ENCODE measurements at regions not wholly inside any gene's neighbourhood (a gene's known extent, or its start where the extent isn't known, plus 50 kb on each side); places are given as distances from the start of the nearest gene placed in this dataset.

- DNase-seq (ENCODE audit: low spot score): no peak
Measured at GRCh38 chr4:122671919-122672490, 51.1 kb upstream of the IL21 start.

DNA sequence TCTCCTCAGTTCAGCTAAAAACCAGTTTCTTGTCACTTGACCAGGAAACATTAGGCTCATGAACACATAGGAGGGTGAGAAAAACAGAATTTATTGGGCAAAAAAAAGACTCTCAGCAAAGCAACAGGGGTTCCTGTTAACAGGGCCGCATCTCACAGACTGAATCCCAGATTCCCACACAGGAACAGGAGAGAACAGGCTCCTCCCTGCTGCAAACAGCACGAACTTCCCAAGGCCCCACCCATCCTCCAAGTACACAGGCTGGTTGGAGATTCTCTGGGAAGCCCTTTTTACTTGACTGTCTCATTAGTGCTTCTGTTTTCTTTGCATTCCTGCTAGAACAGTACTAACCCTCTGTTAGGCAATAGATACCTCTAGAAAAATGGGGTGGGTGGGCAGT, 52.4 kb upstream of the IL21 start:
- no peak for DNase-seq (ENCODE audit: low spot score)

GRCh38 chr4:122674371-122674770, 53.5 kb upstream of the IL21 start:
- peak; percentile 9 for DNase-seq (ENCODE audit: low spot score)

GRCh38 chr4:122679317-122679716, 53.2 kb upstream of the BBS12 start:
- DNase-seq (ENCODE audit: low spot score): no peak

- DNase-seq (ENCODE audit: low spot score): no peak
Measured at GRCh38 chr4:122679946-122680345, 52.6 kb upstream of the BBS12 start.

- no peak for DNase-seq (ENCODE audit: low spot score)
Measured at GRCh38 chr4:122681568-122681967, 50.9 kb upstream of the BBS12 start.
